Liver (tissue), 8 donors: ENCODE measurements at regions not wholly inside any gene's neighbourhood (a gene's known extent, or its start where the extent isn't known, plus 50 kb on each side); places are given as distances from the start of the nearest gene placed in this dataset.

Experiments
- DNase-seq: peaks from one replicate; pipeline ENCODE4 v3.0.0-alpha.2; 2017; ENCODE audit warnings: low spot score
- H3K27ac ChIP-seq, 2 donors: one replicate each; pipeline ENCODE4 v1.7.0; 2013; ENCODE audit warnings: inconsistent platforms in 2 of 2, low read length in 2 of 2, control low read depth in 1 of 2, low read depth in 1 of 2, mild to moderate bottlenecking in 1 of 2
- H3K27me3 ChIP-seq, 4 donors: one replicate each; pipeline versions ENCODE4 v1.6.1 to v1.7.0; 2013; ENCODE audit warnings: low read length in 3 of 4, inconsistent platforms in 1 of 4, mild to moderate bottlenecking in 1 of 4, moderate library complexity in 1 of 4; ENCODE audit not compliant: control insufficient read depth in 4 of 4, insufficient read depth in 4 of 4
- H3K36me3 ChIP-seq, 4 donors: one replicate each; pipeline versions ENCODE4 v1.6.1 to v1.7.0; 2013; ENCODE audit warnings: low read length in 3 of 4, mild to moderate bottlenecking in 3 of 4, low read depth in 1 of 4, moderate library complexity in 1 of 4; ENCODE audit not compliant: control insufficient read depth in 4 of 4, insufficient read depth in 3 of 4
- H3K4me1 ChIP-seq, 4 donors: one replicate each; pipeline versions ENCODE4 v1.6.1 to v1.7.0; 2013; ENCODE audit warnings: low read length in 3 of 4, mild to moderate bottlenecking in 3 of 4, moderate library complexity in 1 of 4; ENCODE audit not compliant: control insufficient read depth in 4 of 4, insufficient read depth in 4 of 4
- H3K4me3 ChIP-seq, 3 donors: one replicate each; pipeline versions ENCODE4 v1.6.1 to v1.7.0; 2013; ENCODE audit warnings: low read length in 3 of 3, control low read depth in 1 of 3, low read depth in 1 of 3, mild to moderate bottlenecking in 1 of 3
- H3K9ac ChIP-seq, 2 donors: one replicate each; pipeline ENCODE4 v1.7.0; 2013; ENCODE audit warnings: low read length in 2 of 2, mild to moderate bottlenecking in 2 of 2, moderate library complexity in 2 of 2, control low read depth in 1 of 2, low read depth in 1 of 2
- H3K9me3 ChIP-seq, 4 donors: one replicate each; pipeline versions ENCODE4 v1.6.1 to v1.7.0; 2013; ENCODE audit warnings: low read length in 3 of 4; ENCODE audit not compliant: control insufficient read depth in 4 of 4
- ATF3 ChIP-seq: IDR thresholded peaks from 2 replicates; pipeline ENCODE4 v1.6.1; 2016; ENCODE audit warnings: antibody characterized with exemption
- CTCF ChIP-seq: fragments of 150-350 bp; IDR thresholded peaks from 2 replicates; pipeline ENCODE4 v1.5.1; 2017; ENCODE audit warnings: improper control_type of control experiment, low read depth, low read length; ENCODE audit not compliant: missing input control
- EGR1 ChIP-seq, 2 donors: IDR thresholded peaks; 2 replicates each; pipeline ENCODE4 v1.6.1; 2016 to 2018; ENCODE audit warnings: antibody characterized with exemption in 2 of 2, low read depth in 2 of 2
- FOXA1 ChIP-seq: IDR thresholded peaks from 2 replicates; pipeline ENCODE4 v1.6.1; 2016; ENCODE audit warnings: antibody characterized with exemption
- FOXA2 ChIP-seq: IDR thresholded peaks from 2 replicates; pipeline ENCODE4 v1.6.1; 2016; ENCODE audit warnings: antibody characterized with exemption
- GABPA ChIP-seq, 2 donors: IDR thresholded peaks in 1 of 2; conservative IDR thresholded peaks in 1 of 2; 2 replicates each; pipeline ENCODE4 v1.6.1; 2016; ENCODE audit warnings: antibody characterized with exemption in 2 of 2, mild to moderate bottlenecking in 1 of 2, moderate library complexity in 1 of 2
- HNF4A ChIP-seq, 2 donors: conservative IDR thresholded peaks; 2 replicates each; pipeline ENCODE4 v1.6.1; 2016; ENCODE audit warnings: antibody characterized with exemption in 2 of 2, mild to moderate bottlenecking in 2 of 2
- HNF4G ChIP-seq: IDR thresholded peaks from 2 replicates; pipeline ENCODE4 v1.6.1; 2016; ENCODE audit warnings: antibody characterized with exemption
- JUND ChIP-seq, 2 donors: IDR thresholded peaks; 2 replicates each; pipeline ENCODE4 v1.6.1; 2016; ENCODE audit warnings: antibody characterized with exemption in 2 of 2
- NR2F2 ChIP-seq: IDR thresholded peaks from 2 replicates; pipeline ENCODE4 v1.6.1; 2016; ENCODE audit warnings: antibody characterized with exemption
- RAD21 ChIP-seq, 2 donors: IDR thresholded peaks; 2 replicates each; pipeline ENCODE4 v1.6.1; 2016; ENCODE audit warnings: antibody characterized with exemption in 2 of 2, mild to moderate bottlenecking in 2 of 2
- RXRA ChIP-seq, 2 donors: IDR thresholded peaks; 2 replicates each; pipeline ENCODE4 v1.6.1; 2017 to 2018; ENCODE audit warnings: antibody characterized with exemption in 2 of 2, mild to moderate bottlenecking in 1 of 2
- SP1 ChIP-seq: IDR thresholded peaks from 2 replicates; pipeline ENCODE4 v1.6.1; 2018; ENCODE audit warnings: antibody characterized with exemption, mild to moderate bottlenecking
- TAF1 ChIP-seq: conservative IDR thresholded peaks from 2 replicates; pipeline ENCODE4 v1.6.1; 2016; ENCODE audit warnings: antibody characterized with exemption, mild to moderate bottlenecking
- YY1 ChIP-seq: IDR thresholded peaks from 2 replicates; pipeline ENCODE4 v1.6.1; 2016; ENCODE audit warnings: antibody characterized with exemption, mild to moderate bottlenecking
- ZBTB33 ChIP-seq: IDR thresholded peaks from 2 replicates; pipeline ENCODE4 v1.6.1; 2016; ENCODE audit warnings: antibody characterized with exemption
- WGBS: extraction: QIAGEN DNeasy Blood & Tissue Kit; methylation state at CpG from one replicate; pipeline ENCODE4 v1.1.7; 2013; 5-methylcytosine and 5-hydroxymethylcytosine counted together
- TF ChIP-seq, protein P1 (sequence below): IDR thresholded peaks from 2 replicates; pipeline ENCODE4 v1.6.1; 2016; ENCODE audit warnings: antibody characterized with exemption
- TF ChIP-seq, protein P2 (sequence below): IDR thresholded peaks from 2 replicates; pipeline ENCODE4 v1.6.1; 2016; ENCODE audit warnings: antibody characterized with exemption, mild to moderate bottlenecking
- donor health status: healthy.
- donor health status: healthy.
- donor health status: healthy.
- donor health status: healthy.
- donor health status: healthy.

DNA sequence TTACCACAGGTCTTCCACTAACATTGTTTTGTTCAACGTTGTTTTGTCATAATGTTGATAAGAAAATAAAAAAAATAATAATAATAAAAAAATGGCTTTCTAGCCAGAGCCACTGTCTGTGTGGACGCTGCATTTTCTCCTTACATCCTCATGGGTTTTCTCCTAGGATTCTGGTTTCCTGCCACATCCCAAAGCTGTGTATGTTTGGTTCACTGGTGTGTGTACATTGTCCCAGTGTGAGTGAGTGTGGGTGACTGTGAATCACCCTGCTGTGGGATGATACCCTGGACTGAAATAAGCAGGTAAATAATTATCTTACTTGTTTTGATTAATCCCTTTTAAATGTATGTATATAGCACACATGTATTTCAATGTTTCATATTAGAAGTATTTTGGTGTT lies 2154.4 kb upstream of the AGA start:
- DNase-seq: no peak
- no peak for TF ChIP-seq ATF3
- no peak for TF ChIP-seq FOXA1
- no peak for TF ChIP-seq JUND (IDR thresholded peaks at IDR 0.05)
- no peak for TF ChIP-seq HNF4G
- TF ChIP-seq ZBTB33: no peak
- no peak for TF ChIP-seq GABPA (IDR thresholded peaks at IDR 0.05 in 1 of 2, conservative IDR thresholded peaks at IDR 0.05 in 1 of 2)
- no peak for TF ChIP-seq CTCF
- no peak for TF ChIP-seq RXRA (IDR thresholded peaks at IDR 0.05)
- no peak for TF ChIP-seq TAF1
- TF ChIP-seq YY1: no peak
- TF ChIP-seq EGR1 (IDR thresholded peaks at IDR 0.05; ENCODE audit: low read depth in 2 of 2): no peak
- TF ChIP-seq FOXA2: no peak
- no peak for TF ChIP-seq HNF4A (conservative IDR thresholded peaks at IDR 0.05)
- TF ChIP-seq NR2F2: no peak
- TF ChIP-seq, protein P1, sequence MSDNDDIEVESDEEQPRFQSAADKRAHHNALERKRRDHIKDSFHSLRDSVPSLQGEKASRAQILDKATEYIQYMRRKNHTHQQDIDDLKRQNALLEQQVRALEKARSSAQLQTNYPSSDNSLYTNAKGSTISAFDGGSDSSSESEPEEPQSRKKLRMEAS: no peak
- TF ChIP-seq SP1: no peak
- no peak for TF ChIP-seq RAD21 (IDR thresholded peaks at IDR 0.05)
- Histone ChIP-seq H3K27ac (no peak overlapping the region), H3K4me3 (no peak overlapping the region), H3K36me3 (no peaks in the 10 kb centered on the region), H3K27me3 (no peaks in the 10 kb centered on the region), H3K4me1 (no peaks in the 10 kb centered on the region), H3K9ac (no peak overlapping the region), H3K9me3 (no peaks in the 10 kb centered on the region)
- WGBS: 69% methylated on average over 2 of the region's 2 CpGs

GRCh38 chr4:179597301-179597700 lies 2155.1 kb upstream of the AGA start:
- TF ChIP-seq YY1: no peak
- TF ChIP-seq GABPA (IDR thresholded peaks at IDR 0.05 in 1 of 2, conservative IDR thresholded peaks at IDR 0.05 in 1 of 2): no peak
- no peak for TF ChIP-seq HNF4A (conservative IDR thresholded peaks at IDR 0.05)
- TF ChIP-seq, protein P1: no peak
- TF ChIP-seq, protein P2, sequence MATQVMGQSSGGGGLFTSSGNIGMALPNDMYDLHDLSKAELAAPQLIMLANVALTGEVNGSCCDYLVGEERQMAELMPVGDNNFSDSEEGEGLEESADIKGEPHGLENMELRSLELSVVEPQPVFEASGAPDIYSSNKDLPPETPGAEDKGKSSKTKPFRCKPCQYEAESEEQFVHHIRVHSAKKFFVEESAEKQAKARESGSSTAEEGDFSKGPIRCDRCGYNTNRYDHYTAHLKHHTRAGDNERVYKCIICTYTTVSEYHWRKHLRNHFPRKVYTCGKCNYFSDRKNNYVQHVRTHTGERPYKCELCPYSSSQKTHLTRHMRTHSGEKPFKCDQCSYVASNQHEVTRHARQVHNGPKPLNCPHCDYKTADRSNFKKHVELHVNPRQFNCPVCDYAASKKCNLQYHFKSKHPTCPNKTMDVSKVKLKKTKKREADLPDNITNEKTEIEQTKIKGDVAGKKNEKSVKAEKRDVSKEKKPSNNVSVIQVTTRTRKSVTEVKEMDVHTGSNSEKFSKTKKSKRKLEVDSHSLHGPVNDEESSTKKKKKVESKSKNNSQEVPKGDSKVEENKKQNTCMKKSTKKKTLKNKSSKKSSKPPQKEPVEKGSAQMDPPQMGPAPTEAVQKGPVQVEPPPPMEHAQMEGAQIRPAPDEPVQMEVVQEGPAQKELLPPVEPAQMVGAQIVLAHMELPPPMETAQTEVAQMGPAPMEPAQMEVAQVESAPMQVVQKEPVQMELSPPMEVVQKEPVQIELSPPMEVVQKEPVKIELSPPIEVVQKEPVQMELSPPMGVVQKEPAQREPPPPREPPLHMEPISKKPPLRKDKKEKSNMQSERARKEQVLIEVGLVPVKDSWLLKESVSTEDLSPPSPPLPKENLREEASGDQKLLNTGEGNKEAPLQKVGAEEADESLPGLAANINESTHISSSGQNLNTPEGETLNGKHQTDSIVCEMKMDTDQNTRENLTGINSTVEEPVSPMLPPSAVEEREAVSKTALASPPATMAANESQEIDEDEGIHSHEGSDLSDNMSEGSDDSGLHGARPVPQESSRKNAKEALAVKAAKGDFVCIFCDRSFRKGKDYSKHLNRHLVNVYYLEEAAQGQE: no peak
- TF ChIP-seq NR2F2: no peak
- TF ChIP-seq HNF4G: no peak
- TF ChIP-seq FOXA2: no peak
- H3K36me3 ChIP-seq: no peaks in the 10 kb centered on the region
- WGBS: 54% methylated on average over 2 of the region's 2 CpGs
- H3K4me1 ChIP-seq: no peaks in the 10 kb centered on the region
- H3K27me3 ChIP-seq: no peaks in the 10 kb centered on the region
- DNase-seq: no peak
- no peak overlapping the region for H3K27ac ChIP-seq
- H3K4me3 ChIP-seq: no peak overlapping the region
- H3K9me3 ChIP-seq: no peaks in the 10 kb centered on the region
- no peak overlapping the region for H3K9ac ChIP-seq
